Fibroblast of skin of right quadriceps (primary cell): ENCODE measurements at regions not wholly inside any gene's neighbourhood (a gene's known extent, or its start where the extent isn't known, plus 50 kb on each side); places are given as distances from the start of the nearest gene placed in this dataset.
A peak's percentile ranks its signal among the peaks of the same experiment; 100 is the strongest.

ENCODE experiments used
- DNase-seq: peaks from one replicate; pipeline ENCODE4 v3.0.0-alpha.2; 2013

DNA sequence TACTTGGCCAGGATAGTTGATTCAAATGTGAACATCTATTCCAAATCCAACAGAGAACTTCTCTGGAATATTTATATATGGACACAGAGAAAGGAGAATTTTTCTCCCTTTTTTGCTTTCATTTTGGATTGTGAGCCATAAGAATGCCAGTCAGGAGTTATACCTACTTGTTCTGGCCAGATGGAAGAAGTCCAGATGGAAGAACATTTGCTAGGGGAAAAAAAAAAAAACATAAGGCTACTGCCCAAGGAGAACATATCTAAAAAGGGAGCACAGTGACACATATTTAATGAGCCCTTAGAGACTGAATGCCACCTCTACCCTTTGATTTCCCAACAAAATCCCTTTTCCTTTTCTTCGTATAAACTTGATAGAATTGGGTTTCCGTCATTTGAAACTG lies 61.7 kb upstream of the PPP2R2B start:
- no peak for DNase-seq

DNA sequence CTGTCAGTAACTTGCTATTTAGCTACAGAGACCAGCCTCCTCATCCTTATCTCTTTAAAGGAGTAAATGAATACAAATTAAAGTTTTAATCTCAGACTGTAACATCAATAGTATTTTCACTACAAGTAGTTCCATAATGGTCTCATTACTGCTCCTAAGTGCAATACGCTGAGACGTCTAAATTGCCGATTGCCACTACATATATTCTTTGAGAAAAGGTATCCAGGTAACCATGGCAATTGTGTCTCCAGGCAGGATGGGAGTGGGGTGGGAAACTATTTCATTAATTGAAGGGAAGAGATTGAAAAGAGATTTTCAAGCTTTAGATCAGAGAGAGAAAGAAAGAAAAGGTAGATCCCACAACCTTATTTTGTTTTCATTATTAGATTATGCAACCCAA lies 65.5 kb upstream of the PPP2R2B start:
- no peak for DNase-seq

DNA sequence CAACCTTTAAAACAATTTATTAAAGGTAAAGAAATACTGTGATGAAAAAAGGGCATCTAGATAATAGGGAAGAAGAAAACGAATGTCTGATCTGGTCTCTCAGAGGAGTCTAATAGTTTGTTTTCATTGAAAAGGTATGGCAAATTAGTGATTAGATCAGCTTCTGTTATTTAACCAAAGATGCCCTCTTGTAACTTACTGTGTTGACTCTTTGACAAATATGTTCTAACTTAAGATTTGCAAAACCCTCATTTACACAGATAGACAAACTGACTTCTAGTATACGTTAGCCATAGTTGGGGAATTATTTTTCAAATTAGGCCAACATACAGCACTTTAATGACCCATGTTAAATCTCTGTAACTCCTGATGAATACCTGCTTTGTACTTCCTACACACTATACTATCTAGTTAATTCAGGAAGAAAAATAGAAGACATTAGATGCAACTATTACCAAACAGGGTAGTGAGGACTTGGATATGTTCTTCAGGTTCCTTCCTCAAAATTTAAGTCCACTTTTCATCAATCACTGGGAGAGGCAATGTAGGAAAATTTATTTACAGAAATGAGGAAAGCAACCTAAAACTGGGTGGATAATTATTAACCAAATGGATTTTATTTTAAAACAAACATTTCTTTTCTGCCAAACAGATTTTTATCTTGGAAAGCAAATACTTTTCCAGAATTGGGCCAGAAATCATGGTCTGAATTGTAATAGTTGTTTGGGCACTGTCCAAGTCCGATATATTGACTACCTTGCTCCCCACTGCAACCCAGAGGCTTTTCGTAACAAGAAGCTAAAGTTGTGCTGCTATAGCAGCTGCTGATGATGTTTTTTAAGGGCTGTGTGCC lies 66.4 kb upstream of the PPP2R2B start:
- no peak for DNase-seq

DNA sequence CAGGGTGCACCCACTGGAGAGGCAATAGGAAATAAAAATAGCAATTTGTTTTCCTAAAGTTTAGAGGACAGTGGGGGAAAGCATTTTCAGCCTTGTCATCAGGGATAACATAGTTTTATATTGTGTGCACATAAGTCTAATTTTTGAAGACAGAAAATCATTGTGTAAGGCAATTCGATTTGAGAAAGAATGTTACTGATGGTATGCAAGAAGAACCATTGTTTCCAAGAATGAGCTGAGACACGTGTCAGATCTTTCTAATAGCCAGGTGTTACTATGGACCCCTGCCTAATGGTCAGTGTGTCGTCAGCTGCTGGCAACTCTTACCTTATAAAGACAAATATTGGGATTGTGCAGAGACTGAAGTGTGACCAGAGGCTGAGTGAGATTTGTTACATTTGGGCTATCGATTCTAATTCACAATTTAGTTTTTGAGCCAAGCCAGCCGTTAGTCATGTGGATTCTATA lies 67.1 kb upstream of the PPP2R2B start:
- no peak for DNase-seq

DNA sequence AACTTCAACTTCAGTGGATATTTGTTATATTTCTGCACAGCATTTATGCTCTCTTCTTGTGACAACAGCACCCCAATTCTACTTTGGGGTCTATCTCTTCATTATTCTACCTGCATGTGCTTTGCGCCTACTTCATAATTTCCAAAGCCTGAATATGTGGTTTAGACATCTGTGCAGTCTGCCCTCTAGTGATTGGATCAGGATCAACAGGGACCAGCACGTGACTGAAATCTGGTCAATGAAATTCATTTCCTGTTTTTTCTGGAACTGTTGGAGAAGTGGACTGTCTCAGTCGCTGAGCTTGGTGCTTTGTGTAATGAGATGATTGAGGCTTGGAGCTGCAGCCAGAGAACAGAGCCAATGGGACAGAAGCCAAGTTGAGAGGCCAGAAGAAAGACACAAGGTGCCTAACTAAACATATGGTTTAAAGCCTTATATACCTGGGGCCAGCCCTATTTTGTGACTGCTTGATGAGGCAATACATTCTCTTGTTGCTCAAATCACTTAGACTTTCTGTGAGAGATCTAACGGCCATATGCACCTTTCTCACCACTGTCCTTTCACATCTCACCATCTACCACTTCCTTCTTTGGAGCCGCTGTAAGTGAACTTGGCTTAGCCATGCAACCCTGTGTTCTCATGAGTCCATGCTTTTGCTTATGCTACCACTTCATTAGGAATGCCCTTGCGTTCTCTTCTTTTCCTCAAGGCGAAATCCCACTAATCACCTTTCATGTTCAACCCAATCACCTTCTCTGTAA lies 68.8 kb upstream of the PPP2R2B start:
- no peak for DNase-seq

DNA sequence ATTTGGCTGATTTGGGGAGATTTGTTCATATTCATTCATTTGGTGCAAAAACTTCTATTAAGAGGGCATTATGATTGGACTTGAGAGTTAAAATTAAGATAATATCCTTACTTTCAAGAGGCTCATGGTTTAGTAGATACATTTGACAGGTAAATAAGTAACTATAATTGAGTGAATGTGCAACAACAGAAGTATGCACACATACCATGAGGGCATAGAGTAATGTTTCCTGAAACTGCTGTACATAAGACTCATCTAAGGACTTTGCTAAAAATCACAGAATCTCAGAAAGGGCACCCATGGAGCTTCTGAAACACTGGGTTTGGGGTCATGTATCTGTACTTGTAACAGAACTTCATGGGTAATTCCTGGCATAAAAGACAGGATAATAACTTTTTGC lies 70.1 kb upstream of the PPP2R2B start:
- DNase-seq: no peak

DNA sequence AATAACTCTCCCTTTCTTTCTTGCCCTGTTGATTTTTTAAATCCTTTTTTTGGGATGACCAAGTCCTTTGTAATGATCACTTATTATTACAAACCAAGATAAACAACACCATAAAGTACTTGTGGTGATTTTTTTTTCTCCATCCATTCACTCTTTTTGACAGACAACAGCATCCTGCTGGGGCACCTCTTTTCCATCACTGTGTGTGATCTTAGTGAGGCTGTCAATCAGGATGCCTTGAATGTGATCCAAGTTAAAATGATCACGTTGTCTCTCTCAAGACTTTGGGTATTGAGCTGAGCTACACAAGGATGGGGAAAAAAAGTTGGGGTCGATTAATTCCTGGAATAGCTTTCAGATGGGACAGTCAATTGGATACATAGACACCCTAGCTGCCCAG lies 73.6 kb upstream of the PPP2R2B start:
- no peak for DNase-seq

DNA sequence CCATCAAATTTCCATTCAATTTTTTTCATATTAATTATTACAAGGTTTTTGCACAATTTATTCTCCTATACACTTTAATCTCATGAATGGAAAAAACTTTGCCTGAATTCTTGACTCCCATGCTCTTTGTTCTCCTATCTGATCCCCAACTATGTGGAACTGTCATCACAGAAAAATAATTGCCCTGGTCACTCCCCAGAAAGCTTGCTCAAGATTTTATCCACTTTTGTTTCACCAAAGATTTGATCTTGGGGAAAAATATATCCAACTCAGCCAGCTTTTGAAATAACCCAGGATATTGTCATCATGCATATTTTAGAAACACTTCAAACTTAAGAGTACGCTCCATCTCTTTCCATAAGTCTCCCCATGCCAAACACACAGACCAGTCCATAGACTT lies 77.7 kb upstream of the PPP2R2B start:
- DNase-seq: no peak

DNA sequence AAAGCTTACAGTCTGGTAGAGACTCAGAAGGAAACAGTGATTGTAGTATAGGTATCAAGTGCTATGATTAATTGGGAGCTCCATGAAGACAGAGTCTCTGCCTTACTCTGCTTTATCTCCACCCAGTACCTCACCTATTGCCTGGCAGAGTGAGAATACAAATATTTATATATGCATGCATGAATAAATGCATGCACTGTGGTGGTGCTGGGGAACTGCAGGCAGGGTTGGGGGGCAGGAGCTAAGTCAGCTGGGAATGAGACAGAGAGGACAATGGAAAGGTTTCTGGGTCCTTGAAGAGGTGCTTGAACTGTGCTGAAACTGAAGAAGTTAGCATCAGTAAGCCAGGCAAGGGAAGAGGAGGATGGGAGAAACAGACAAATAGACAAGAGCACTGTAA lies 80.8 kb upstream of the PPP2R2B start:
- DNase-seq: no peak

DNA sequence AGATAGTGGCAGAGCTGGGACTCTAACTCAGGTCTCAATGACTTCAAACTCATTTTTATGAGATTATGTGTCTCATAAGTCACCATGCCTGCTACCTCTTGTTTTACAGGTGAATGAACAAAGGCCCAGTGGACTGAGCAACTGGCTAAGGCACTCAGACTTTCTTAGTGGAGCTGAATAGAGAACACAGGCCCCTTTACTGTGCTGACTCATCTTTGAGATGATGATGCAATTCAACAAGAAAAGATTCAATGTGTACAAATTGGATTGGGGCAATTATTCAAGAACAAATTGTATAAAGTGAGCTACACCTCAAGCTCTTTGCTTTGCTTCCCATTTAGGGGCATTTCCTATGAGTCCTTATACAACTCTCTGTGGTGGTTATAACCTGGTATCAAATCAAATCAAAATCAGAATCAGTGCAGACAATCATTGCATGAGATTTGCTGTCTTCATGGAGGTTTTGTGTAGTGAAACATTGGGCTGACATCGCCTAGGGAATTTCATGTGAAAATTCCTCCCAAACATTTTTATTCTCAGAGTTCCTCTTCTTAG lies 84.3 kb upstream of the PPP2R2B start:
- DNase-seq: peak; percentile 29

DNA sequence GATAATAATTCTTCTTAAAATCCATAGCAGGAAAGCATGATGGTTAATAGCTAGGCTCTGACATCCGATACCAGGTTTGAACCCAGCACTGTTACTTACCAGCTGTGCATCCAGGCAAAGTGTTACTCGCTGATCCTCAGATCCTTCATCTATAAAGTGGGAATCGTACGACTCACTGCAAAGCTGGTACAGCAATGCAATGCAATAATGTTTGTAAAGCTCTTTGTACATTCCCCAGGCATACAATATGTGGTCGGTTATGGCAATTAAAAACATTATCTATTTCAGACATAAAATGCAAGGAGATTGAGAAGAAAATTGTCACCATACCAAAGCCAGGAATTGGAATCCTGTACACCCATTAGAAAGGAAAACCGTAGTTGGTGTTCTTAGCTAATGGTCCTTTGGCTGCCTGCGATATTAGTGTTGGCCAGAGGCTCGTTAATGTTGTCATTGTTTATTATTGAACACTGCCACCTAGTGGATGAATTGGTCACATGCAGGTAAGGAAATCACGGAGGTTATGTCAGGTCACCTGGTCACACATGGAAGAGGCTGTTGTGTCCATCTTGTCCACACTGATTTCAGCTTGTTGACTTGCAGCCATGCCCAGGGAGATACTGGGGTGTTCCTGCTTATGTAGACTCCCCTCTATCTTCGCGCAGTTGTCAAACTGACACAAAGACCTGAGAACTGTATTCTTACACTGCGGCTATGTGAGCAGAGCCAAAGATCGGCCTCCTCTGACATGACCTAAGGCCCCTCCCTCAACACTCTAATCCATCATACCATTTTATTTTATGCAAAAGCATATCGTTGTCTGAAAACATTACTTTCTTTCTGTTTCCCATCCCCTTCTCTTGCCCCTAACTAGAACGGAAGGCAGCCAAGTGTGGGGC lies 87.5 kb upstream of the PPP2R2B start:
- DNase-seq: peak; percentile 66

DNA sequence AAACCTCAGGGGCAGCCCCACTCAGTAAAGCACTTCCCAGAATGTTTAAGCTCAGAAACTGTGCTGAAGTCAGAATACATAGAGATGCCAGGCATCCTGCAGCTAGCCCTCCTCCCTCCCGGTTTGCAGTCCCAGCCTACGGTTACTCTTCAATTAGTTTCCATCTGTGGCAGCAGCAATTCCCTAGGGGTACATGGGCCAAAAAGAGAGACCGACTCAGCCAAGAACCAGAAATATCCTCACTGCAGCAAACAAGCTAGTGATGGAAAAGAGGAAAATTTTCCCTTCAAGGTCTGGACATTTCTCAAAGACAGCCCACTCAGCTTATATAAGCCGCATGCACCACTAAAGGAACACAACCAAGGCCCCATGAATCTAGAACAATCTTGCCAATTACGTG lies 89.1 kb upstream of the PPP2R2B start:
- DNase-seq: no peak

DNA sequence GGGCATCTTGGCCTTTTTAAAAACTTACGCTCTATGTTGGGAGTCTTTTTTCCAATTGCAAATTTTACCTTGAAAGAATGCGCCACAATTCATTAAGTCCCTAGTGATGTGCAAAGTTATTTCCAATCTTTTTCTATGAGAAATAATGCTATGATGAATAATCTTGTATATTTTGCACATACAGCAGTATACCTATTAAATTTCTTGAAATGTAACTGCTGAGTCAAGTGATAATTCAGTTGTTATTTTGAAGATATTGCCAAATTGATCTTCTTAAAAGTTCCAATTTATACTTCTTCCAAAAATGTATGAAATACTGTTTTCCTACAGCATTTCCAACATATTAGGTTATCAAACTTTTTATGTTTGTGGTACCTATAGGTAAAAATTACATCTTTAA lies 92.8 kb upstream of the PPP2R2B start:
- no peak for DNase-seq

DNA sequence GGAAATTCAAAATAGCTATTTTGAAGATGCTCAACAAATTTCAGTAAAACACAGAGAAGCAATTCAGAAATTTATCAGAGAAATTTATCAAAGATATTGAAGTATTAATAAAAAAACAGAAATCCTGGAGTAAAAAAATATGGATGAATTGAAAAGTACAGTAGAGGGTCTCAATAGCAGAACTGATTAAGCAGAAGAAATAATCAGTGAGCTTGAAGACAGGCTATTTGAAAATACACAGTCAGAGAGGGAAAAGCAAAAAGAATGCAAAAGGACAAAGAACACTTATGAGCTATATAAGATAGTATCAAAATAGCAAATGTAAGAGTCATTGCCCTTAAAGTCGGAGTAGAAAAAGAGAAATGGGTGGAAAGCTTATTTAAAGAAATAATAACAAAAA lies 107.9 kb upstream of the PPP2R2B start:
- no peak for DNase-seq

DNA sequence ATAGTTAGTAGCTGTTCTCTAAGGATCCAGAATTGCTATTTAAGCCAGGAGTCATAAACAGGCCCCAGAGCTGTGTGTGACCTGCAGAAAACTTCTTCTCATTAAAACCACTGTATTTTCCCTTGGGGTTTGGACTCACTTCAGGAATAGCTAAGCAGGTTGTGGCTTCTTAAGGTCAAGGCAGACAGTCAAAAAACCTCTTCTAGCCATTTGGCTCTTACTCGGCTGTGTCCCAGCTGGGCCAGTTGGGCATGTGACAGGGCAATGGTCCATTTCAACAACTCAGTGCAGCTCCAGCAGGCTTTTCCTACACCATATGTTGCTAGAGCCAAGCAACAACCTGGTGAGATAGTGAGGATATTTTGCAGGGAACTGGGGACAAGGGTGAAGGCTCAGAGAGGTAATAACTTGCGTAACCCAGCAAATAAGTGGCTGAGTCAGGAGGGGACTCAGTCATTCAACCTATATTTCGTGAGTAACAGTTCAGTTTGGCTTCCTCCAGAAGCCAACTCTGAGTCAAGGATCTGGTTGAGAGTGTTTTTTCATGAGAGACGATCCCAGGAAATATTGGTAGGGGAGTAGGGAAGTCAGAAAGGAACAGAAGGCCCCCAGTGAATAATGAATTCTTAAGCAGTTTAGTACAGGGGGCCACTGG lies 115.4 kb upstream of the PPP2R2B start:
- no peak for DNase-seq

DNA sequence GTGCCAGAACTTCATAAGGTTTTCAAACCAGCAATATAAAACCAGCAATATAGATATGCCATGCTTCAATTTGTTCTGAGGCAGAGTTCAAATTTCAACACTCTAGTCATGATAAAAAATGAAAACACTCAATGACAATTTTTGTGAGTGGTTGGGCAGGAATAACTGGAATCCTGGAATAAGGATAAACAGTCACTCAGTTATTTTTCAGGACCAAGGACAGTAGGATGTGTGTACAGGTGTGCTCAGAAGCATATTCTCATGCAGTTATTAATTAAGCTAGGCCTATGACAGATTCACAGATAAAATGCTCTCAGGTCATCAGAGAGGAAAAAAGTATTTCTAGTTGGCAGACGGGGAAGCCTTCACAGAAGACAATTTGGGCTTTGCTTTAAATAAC lies 117.3 kb upstream of the PPP2R2B start:
- DNase-seq: no peak

DNA sequence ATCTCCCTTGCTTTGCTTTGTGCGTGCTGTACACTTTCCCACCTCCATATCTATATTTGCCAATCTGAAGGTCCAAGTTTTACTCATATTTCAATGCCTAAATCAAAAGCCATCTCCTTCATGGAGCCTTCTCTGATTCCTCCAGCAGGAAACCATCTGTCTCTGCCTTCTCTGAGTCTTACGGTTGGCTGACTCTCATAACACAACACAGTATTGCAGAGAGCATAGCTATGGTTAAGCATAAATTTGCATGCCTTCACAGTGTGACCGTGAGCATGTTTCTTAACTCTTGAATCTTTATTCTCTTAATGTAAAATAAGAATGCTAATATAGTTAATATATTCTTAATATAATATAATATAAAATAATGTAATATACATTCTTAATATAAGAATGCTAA lies 136.8 kb upstream of the PPP2R2B start:
- DNase-seq: no peak

DNA sequence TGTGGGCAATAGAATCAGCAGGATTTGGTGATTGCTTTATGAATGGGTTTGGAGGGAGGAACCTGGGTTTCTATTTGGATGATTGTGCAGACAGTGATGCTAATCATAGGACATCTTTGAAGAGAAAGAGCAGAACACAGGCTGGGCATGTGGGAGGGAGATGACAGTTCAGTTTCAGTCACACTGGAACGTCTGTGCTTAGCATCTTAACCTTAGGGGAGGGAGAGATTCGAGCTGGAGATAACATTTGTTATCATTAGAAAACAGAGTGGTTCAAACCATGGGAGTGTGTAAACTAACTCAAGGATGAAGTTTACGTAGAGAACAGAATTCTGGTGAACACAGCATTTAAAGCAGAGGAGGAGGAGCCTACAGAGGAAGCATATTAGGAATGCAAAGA lies 138.6 kb upstream of the PPP2R2B start:
- DNase-seq: no peak

DNA sequence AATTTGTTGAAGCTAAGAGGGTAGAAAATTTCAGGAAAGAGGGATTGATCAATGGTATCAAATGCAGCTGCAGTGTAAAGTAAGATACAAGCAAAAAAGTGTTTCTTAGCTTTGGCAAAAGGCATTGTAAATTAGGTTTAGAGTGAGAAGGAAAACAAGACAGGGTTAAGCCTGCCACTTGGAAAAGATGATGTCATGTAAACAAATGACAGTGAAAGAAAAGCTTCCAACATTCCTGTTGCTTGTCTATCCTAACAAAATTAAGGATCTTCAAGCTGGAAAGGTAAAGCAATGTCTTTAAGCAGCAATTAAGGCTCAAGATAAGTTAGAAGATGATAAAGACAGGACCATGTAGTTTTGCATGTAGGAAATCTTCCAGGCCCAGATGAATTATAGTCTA lies 139.1 kb upstream of the PPP2R2B start:
- DNase-seq: no peak

DNA sequence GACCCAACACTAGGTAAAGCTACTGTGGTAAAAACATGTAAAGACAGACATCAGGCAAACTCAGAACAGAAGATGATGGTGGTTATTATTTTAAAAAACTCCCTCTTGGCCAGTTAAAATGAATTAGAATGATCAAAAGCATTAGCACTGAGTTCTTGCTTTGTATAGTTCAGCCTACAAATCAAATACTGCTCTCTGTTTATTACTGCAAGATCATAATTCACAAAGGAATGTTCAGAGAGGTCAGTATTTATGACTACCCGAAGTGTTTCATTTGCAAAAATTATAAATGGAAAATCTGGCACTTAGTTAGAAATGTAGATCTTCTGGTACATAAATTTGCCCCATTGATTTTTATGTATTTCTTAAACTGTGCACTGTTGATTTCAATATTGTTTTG lies 140.3 kb upstream of the PPP2R2B start:
- no peak for DNase-seq

DNA sequence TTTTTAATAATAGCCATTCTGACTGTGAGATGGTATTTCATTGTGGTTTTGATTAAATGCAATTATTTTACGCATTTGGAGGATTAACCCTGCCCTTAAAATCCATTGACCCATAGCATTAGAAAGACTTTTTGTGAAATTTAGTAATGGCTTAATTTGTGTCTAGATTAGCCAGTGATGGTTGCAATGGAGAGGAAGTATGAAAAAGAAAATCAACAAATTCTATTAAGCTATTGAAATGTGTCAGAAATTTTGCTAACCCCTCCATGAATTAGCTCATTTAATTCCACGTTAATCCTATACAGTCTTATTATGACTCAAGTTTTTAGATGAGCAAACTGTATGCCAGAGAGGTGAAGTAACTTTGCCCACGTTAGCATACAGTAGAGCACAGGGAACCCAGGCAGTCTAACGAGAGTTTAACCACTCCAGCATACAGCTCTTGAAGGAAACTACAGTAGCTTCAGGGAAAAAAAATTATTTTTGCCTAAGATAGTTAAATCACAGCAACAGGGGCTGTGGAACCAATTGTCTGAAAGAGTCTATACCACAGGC lies 158.2 kb upstream of the PPP2R2B start:
- DNase-seq: no peak
